Left lung (tissue), 4 donors: ENCODE measurements at regions not wholly inside any gene's neighbourhood (a gene's known extent, or its start where the extent isn't known, plus 50 kb on each side); places are given as distances from the start of the nearest gene placed in this dataset.

ENCODE experiments used
- ATAC-seq: fragments of 200-7000 bp; cut with Tn5 transposase; one replicate; pipeline ENCODE4 v1.9.1; 2020; ENCODE audit warnings: moderate library complexity
- DNase-seq, 4 donors: peaks; one replicate each; pipeline ENCODE4 v3.0.0-alpha.2; 2013 to 2020
- H3K27ac ChIP-seq, 2 donors: fragments of 200-600 bp; sonication (generic) in 1 of 2; one replicate each; pipeline versions ENCODE4 v1.5.0 to v1.8.0; 2020 to 2021
- H3K27me3 ChIP-seq, 2 donors: fragments of 200-600 bp; sonication (generic) in 1 of 2; one replicate each; pipeline versions ENCODE4 v1.5.0 to v1.8.0; 2020 to 2021
- H3K36me3 ChIP-seq, 2 donors: fragments of 200-600 bp; sonication (generic) in 1 of 2; one replicate each; pipeline versions ENCODE4 v1.5.0 to v1.8.0; 2020 to 2021
- H3K4me1 ChIP-seq, 2 donors: fragments of 200-600 bp; one replicate each; pipeline ENCODE4 v1.8.0; 2021
- H3K4me3 ChIP-seq, 2 donors: fragments of 200-600 bp; sonication (generic) in 1 of 2; one replicate each; pipeline versions ENCODE4 v1.5.0 to v1.8.0; 2020 to 2021; ENCODE audit warnings: mild to moderate bottlenecking in 1 of 2
- H3K9me3 ChIP-seq, 2 donors: fragments of 200-600 bp; sonication (generic) in 1 of 2; one replicate each; pipeline versions ENCODE4 v1.5.0 to v1.8.0; 2020 to 2021
- intact Hi-C, 2 donors: fragments of 100-400 bp; cut with DNase I; formaldehyde crosslinking; loops; one replicate each; pipeline versions ENCODE4 v1.11.2 to v1.14.2; 2022
- TF ChIP-seq, protein P1 (sequence below), 2 donors: fragments of 200-600 bp; sonication (generic) in 1 of 2; IDR thresholded peaks; one replicate each; pipeline versions ENCODE4 v1.5.0 to v1.8.0; 2021; ENCODE audit warnings: antibody characterized with exemption in 2 of 2
- donor health status: DM: no; HTN: yes; CAD: no.
- donor health status: DM: no; HTN: no; CAD: no.

DNA sequence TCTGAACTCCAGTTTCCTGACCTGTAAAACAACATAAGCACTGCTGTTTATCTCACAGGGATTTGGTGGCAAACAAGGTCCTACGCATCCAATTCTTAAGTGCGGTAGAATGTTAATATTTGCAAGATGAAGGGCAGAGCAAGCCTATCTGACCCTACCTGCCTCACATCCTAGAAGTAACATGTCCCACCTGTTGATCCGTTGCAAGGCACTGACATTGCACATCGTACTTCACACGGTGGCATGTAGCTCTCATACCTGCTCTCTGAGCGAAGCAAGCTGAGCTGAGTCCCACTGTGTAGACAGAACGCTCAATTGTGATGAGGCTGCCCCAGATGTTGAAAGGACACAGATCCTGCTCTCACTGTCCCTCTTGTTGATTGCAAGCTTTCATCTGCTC lies 154.7 kb upstream of the PDE10A start:
- no peak overlapping the region for H3K27ac ChIP-seq
- no peaks in the 10 kb centered on the region for H3K9me3 ChIP-seq
- H3K4me3 ChIP-seq, result no peak overlapping the region
- ATAC-seq (no peak), DNase-seq (no peak)
- intact Hi-C loops, result no loop called here
- H3K36me3 ChIP-seq, result no peaks in the 10 kb centered on the region
- peaks cover 7 to 44% of the 10 kb centered on the region in 2 donors for H3K27me3 ChIP-seq
- TF ChIP-seq, protein P1, sequence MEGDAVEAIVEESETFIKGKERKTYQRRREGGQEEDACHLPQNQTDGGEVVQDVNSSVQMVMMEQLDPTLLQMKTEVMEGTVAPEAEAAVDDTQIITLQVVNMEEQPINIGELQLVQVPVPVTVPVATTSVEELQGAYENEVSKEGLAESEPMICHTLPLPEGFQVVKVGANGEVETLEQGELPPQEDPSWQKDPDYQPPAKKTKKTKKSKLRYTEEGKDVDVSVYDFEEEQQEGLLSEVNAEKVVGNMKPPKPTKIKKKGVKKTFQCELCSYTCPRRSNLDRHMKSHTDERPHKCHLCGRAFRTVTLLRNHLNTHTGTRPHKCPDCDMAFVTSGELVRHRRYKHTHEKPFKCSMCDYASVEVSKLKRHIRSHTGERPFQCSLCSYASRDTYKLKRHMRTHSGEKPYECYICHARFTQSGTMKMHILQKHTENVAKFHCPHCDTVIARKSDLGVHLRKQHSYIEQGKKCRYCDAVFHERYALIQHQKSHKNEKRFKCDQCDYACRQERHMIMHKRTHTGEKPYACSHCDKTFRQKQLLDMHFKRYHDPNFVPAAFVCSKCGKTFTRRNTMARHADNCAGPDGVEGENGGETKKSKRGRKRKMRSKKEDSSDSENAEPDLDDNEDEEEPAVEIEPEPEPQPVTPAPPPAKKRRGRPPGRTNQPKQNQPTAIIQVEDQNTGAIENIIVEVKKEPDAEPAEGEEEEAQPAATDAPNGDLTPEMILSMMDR (IDR thresholded peaks at IDR 0.05), result no peak
- H3K4me1 ChIP-seq, result no peaks in the 10 kb centered on the region

DNA sequence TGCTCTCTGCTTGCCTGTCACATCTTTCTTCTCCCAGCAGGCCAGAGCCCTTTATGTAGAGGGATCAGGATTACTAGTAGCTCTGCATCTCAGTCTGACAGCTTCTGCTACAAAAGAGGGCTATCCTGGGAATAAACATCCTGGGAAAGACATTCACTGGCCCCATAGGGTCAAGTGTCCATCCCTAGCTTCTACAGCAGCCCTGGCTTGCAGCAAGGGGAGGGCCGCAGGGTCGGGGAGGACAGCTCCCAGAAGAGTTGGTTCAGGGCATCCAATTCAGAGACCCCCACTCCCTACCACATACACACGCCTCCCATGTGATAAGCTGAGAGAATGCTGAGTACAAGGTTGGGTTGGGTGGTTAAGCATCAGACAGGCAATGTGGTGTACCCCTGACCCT lies 154.1 kb upstream of the PDE10A start:
- Histone ChIP-seq H3K4me1 (no peaks in the 10 kb centered on the region), H3K36me3 (no peaks in the 10 kb centered on the region), H3K4me3 (no peak overlapping the region), H3K27me3 (peaks cover 7 to 44% of the 10 kb centered on the region in 2 donors), H3K27ac (no peak overlapping the region), H3K9me3 (no peaks in the 10 kb centered on the region)
- TF ChIP-seq, protein P1 (IDR thresholded peaks at IDR 0.05), result no peak
- ATAC-seq (no peak), DNase-seq (no peak)
- intact Hi-C loops, result no loop called here

DNA sequence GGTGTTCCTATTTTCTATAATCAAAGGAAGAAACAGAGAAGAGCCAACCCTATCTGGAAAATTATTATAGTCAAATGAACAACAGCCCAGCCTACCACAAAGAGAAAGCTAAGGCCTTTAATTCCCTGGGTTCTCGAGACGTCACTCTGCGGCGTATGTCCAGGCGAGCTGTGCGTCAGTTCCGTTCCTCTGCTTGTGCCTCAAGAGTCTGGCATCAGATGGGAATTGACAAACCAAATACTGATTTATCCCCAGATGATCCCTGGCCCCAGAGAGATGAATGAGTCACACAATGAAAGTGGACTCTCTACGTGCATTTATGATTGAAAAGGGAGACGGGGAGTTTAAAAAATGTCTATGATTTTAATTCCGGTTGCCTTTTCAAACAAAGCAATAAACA lies 151.6 kb upstream of the PDE10A start:
- intact Hi-C loops, result no loop called here
- TF ChIP-seq, protein P1 (IDR thresholded peaks at IDR 0.05), result no peak
- no peaks in the 10 kb centered on the region for H3K4me1 ChIP-seq

DNA sequence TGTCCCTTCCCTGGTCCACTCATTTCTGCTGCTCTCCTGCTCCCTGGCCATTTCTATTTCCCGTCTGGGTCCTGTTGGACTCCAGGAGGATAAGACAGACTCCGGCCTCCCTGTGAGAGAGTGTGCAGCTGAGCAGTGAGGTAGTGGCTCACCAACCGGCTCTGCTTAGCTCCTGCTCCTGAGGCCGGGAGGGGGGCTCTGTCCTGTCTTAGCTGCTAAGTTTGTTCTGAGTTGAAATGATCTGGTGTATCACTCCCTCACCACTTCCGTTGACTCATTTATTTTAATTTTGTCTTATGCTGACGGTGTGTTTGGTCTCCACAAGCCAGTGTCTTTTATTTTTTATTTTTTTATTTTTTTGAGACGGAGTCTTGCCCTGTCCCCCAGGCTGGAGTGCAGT lies 148.5 kb upstream of the PDE10A start:
- Histone ChIP-seq H3K27me3 (peaks cover 0 to under 1% of the 10 kb centered on the region in 2 donors), H3K9me3 (peaks cover 0 to 9% of the 10 kb centered on the region in 2 donors), H3K4me3 (no peak overlapping the region), H3K4me1 (no peaks in the 10 kb centered on the region), H3K36me3 (no peaks in the 10 kb centered on the region), H3K27ac (no peak overlapping the region)
- no peak for DNase-seq
- intact Hi-C loops, result no loop called here
- TF ChIP-seq, protein P1 (IDR thresholded peaks at IDR 0.05), result no peak
- ATAC-seq, result no peak

More for the DNA sequence above, 151.6 kb upstream of the PDE10A start:
- DNase-seq (no peak), ATAC-seq (no peak)
- Histone ChIP-seq H3K36me3 (no peaks in the 10 kb centered on the region), H3K9me3 (peaks cover 0 to 1% of the 10 kb centered on the region in 2 donors), H3K27ac (no peak overlapping the region), H3K4me3 (no peak overlapping the region), H3K27me3 (peaks cover 7 to 32% of the 10 kb centered on the region in 2 donors)

DNA sequence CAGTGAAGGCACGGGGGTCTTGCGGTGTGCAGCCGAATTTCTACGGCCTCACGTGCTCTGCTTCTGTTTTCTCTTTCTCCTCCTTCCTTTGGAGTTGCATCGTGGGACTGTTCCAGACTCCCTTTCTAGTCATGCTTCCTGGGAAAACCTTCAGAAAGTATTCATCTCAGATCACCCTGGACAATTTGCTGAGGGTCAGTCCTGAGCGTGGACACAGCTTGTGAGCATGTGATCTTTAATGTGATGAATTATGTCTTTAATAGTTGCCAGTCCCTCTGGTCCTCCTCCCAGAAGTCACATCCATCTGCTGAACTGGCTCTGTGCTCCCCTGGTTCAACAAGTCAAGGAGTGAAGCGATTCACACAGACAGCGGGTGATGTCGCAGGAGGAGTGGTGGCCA lies 145.0 kb upstream of the PDE10A start:
- intact Hi-C loops, result no loop called here
- Histone ChIP-seq H3K9me3 (peaks cover 0 to 9% of the 10 kb centered on the region in 2 donors), H3K4me3 (no peak overlapping the region), H3K27me3 (peaks cover 0 to 22% of the 10 kb centered on the region in 2 donors), H3K4me1 (no peaks in the 10 kb centered on the region), H3K36me3 (no peaks in the 10 kb centered on the region), H3K27ac (no peak overlapping the region)
- ATAC-seq (no peak), DNase-seq (no peak)
- TF ChIP-seq, protein P1 (IDR thresholded peaks at IDR 0.05), result no peak
